GM18502 (cell line): ENCODE measurements at regions not wholly inside any gene's neighbourhood (a gene's known extent, or its start where the extent isn't known, plus 50 kb on each side); places are given as distances from the start of the nearest gene placed in this dataset.
"Not testable (repeated sequence)": the region's sequence is repeated elsewhere in the genome, so short reads cannot be mapped to it uniquely, and the experiment has no call there.

Experiments used
- ATAC-seq: cut with Tn5 transposase; IDR thresholded peaks from one replicate; pipeline ENCODE4 v1.9.1; 2021; ENCODE audit warnings: mild to moderate bottlenecking; ENCODE audit not compliant: unreplicated experiment, poor library complexity

DNA sequence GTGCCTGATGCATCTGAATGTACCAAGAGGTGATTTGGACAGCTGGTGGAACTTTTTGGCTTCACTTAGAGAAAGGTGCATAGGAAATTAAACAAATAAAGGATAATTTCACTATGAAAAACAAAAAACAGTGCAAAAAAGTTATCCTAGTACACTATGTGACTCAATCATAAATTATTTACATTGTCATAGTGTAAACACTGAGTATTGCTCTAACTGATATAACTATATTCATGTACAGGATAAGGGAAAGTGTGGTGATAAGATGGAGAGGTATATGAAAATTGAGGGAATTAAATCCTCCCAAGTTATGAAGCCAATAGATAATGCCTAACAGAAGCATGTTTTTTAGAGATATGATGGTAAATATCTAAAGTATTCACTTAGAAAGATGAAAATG is 50.2 kb upstream of the CPNE4 start:
- ATAC-seq = no peak

DNA sequence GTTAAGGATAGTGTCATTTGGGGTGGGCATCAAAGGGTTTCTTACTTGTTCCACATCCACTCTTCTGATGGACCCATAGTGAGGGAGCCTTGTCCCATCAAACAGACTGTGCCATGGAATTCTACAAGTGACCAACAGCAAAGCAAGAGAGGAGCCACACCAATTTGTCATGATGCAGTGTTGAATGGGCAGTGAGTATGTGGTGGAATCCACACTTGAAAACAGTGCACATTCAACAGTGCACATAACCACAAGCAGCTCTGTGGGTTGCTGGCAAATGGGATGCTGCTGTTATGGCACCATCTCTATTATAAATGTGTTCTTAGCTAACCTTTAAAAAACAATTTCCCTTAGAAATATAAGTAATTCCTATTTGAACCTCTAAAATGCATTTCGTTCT is 52.5 kb upstream of the CPNE4 start:
- no peak for ATAC-seq

DNA sequence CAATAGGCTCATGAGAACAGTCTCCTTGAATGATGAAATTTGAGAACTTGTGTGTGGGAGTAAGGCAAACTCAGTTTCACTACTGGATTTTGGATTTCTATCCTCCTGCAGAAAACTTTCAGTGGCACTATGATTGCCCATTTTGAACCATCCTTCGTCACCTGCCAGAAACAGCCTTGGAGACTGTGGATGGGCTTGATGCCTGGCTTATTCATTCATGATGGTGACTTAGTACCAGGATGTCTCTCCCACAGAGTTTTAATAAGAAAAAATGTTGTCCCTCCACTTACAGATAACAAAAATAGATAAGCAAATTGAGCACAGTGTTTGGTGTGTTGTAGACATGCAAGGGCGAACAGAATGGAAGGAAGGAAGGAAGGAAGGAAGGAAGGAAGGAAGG is 53.5 kb upstream of the CPNE4 start:
- ATAC-seq = no peak

DNA sequence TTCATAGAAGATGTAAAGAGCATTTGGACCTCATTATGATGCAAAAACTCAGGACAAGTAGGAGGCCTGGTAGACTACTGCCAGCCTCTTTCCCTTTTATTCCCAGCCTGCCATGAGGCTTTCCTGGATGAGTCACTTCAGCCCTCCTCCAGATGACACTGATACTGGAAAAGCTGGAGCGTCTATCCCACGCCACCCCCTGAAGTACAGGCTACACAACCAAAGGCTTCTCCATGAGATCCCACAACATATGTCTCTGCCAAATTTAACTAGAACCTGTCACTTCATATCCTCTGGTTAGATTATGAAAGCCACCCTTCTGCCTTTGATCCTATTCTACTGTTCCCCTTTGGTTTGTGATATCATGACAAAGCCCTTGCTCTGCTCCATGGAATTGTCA is 56.1 kb upstream of the CPNE4 start:
- ATAC-seq = no peak

DNA sequence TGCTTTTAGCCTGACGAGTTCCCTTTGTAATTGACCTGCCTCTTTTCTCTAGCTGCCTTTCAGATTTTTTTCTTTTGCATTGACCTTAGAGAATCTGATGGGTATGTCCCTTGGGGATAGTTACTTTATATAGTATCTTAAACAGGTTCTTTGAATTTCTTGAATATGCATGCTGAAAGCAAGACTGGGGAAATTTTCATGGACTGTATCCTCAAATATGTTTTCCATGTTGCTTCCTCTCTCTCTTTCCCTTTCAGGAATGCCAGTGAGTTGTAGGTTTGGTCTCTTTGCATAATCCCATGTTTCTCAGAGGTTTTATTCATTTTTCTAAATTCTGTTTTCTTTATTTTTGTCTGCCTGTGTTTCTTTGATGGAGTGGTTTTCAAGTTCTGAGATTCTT is 81.8 kb upstream of the CPNE4 start:
- no peak for ATAC-seq

DNA sequence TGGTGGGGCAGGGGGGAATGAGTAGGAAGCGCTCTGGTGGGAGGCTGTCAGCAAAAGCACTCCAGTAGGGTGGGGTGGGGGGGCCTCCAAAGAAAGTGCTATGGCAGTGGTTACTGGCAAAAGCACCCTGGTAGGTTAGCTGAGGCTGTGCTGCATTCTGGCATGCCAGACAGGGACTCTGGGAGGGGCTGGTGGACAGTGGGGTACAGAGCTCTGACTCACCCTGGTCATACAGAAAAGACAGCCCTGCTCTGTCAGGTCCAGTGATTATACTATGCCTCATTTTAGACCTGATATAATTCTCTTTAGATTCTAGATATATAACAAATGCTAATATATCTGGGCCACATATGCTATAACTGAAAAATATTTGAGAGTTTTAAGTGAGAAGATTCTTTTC is 82.8 kb upstream of the CPNE4 start:
- no peak for ATAC-seq

DNA sequence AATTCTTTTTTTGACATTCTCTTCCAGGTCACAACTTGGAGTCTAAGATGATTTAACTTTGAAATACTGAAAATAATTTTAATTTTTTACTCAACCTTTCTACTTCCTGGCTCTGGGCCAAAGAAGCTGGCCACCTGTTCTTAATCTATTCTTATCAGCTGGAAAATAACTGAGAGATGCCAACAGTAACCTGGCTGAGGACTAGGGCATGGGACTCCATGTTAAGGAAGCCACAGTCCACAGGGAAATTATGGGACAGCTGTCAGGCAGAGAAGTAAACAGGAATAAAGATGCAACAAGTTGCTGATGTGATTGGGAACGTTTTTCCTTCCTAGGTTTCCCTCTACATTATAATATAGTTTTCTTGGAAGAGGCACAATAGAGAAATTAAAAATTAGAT is 84.7 kb upstream of the CPNE4 start:
- no peak for ATAC-seq

DNA sequence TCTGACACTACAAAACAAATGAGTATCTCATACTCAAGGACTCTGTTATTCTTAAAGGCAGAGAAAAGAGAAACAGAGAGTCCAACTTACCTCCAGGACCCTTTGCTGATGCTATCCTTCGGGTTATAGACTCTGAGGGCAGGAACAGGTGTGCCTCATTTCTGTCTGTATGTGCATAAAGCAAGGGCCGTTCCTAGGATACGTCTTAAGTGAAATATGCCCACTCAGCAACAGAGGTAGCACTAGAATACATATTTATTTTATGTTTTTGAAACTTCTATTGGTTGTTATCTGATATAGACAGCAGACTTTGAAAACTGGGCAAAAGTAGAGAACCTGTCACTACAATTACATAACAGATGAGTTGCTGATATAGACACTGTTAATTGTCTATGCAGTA is 89.3 kb upstream of the CPNE4 start:
- no peak for ATAC-seq

DNA sequence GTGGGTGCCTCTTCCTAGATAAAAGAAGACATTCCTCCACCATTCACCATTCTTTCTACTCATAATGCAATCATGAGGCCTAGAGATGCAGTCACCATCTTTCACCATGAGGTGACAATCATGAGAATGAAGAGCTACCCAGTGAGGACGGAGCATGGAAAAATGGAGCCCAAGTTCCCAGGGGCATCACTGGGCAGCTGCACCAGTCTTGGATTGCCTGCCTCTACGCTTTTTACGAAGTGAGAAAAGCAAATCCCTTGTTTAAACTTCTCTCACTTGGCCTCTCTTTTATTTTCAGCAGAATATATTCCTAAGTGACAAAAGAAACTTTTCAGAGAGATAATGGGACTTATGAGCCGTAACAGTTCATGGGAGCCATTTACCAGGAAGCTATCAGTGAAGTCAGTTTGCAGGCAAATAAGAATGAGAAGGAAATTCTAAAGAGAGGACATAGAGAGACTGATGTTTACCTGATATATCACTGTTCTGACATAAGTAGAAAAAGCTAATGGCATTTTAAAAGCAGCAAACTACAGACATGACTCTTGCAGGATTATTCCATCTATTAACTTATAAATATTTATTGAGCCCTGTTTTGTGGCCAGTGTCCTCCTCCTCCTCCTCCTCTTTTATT is 90.0 kb upstream of the CPNE4 start:
- ATAC-seq = no peak

DNA sequence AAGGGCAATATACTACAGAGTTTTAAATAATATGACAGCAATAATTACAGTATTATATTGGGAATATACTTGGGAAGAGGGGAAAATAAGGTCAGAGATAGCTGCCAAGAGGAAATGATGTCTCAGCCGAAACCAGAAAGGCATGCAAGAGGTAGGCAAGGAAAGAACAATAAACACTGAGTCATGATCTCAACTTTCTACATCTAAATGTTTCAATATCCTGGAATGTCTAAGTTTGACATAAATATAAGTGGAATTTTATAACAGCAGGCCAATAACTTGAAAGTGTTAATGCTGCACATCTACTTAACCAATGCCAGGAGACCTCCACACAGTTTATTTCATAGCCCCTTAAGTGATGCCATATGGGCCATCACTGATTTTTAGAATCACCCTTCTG is 99.8 kb upstream of the CPNE4 start:
- no peak for ATAC-seq

DNA sequence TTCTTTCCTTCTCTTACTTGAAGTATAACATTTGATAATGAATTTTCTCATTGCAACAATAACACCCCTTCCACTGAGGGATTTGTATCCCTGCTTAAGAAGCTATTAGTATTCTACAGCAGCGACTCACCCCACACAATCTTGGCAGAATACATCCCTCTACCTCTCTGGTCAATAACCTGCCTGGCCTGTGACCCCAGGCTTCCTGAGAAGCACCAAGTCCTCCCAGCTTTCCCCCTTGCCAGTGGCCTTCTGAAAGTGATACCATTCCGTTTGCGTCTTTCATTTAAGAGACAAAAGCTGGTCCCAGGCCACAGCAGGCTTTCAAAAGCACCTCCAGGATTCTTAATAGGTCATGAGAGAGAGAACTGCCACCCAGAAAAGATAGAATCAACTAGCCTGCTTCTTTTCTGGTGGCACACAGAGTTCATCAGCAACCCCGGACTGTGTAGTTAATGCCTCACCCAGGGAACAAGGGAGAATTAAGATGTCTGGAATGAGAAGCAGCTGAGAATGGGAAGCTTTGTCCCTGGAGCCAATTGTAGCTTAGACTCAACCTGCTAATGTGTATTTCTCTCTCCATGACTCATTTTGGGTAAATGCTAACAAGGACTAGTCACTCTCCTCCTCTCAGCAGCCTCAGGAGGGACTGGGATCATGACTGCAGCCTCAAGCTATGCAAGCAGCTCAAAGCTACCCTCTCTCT is 101.0 kb upstream of the CPNE4 start:
- no peak for ATAC-seq

DNA sequence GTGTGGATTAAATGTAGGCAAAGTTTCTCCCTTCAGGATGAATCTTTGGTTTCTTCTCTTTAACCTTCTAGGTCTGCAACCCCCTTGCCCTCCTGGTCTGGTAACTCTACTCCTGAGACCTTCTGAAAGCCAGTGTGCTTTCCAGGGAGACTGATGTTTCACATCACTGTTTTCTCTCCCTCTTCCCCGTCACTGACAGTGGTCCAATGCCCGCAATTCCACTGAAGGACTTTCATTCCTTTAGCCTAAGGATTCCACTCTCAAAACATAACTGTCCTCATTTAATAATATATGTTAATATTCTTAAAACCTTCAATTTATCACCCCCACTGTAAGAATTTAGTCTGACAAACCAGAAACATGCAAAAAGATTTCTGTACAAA is 101.5 kb upstream of the CPNE4 start:
- ATAC-seq = no peak

DNA sequence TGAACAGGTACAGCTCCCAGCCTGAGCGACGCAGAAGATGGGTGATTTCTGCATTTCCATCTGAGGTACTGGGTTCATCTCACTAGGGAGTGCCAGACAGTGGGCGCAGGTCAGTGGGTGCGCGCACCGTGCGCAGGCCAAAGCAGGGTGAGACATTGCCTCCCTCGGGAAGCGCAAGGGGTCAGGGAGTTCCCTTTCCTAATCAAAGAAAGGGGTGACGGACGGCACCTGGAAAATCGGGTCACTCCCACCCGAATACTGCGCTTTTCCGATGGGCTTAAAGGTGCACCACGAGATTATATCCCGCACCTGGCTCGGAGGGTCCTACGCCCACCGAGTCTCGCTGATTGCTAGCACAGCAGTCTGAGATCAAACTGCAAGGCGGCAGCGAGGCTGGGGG is 102.1 kb upstream of the CPNE4 start:
- not testable (repeated sequence) for ATAC-seq

DNA sequence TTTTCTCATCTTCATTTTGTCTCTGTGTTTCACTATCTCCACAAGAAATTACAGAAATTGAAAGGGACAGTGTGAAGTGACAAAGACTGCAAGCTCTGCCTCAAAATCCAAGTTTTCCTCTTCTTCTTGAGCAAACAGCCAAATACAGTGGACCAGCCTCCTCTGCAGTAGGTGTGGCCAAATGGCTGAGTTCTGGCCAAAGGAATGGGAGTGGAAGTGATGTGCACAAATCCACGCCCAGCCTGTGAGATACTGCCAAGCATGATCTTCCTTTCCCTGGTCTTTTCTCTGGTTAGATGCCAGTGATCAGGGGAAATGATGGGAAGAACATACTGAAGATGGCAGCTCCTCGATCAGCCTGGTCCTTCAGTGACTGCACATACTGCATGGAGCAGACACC is 111.0 kb upstream of the CPNE4 start:
- no peak for ATAC-seq

DNA sequence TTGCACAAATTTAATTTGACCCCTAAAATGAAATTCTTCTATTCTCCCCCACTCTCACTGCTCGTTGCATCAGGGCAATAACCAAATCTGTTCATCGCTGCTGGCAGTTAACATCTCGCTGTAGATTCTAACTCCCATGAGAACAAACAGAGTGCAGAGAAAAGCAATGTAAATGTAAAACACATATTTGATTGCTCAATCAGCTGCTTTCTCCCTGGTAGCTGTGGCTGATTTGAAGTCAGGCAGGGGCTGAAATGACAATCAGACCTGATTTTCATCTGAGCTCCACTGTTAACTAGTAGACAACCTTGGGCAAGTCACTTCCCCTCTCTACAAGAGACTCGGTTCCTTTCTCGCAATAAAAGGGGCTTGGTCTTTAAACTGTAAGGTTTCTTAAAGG is 119.8 kb upstream of the CPNE4 start:
- ATAC-seq = no peak

DNA sequence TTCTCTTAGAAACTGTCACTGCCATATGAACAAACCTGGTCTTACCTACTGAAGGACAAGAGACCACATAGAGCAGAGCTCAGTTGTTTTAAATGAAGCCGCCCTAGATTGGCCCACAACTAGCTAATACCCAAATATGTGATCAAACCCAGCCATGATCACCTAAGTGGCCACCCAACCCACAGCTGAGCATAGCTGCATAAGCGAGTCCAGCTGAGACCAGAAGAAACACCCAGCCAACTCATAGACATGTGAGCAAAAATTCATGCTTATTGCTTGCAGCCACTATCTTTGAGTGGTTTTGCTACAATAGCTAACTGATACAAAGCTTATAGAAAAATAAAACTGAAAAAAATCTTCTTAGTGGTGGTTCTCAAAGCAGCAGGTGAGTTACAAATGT is 124.3 kb upstream of the CPNE4 start:
- no peak for ATAC-seq

DNA sequence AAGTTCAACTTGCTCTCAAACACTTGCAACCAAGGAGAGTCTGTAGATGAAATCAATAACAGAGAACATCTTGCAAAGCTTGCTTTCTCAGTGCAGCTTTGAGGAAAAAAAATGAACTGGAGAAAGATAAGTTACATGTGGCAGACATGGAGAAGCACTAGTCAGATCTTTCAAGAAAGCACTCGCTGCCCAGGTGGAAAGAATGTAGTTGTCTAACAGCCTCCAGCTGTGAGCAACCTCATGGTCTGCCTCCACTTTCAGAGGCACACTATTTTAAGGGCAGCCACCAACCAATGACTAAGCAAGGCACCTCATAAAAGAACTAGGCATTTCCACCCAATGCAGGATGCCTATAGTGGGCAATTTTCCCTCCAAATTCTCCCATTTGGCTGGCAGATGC is 125.4 kb upstream of the CPNE4 start:
- no peak for ATAC-seq

DNA sequence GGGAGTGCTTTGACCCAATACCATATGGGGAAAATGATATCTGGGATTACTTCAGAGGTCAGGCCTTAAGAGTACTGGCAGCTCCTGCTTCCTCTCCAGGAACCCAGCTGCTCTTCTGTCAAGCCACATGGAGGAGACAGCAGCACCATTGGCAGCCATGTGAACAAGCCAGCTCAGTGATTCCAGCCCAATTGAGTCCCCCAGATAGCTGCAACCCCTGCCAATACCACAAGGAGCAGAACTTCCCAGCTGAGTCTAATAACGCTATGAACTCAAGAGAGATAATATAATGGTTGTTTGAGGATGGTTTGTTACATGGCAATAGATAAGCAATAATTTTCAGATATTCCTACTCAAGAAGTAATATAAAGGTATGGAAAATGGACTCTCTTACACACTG is 126.8 kb upstream of the CPNE4 start:
- no peak for ATAC-seq

DNA sequence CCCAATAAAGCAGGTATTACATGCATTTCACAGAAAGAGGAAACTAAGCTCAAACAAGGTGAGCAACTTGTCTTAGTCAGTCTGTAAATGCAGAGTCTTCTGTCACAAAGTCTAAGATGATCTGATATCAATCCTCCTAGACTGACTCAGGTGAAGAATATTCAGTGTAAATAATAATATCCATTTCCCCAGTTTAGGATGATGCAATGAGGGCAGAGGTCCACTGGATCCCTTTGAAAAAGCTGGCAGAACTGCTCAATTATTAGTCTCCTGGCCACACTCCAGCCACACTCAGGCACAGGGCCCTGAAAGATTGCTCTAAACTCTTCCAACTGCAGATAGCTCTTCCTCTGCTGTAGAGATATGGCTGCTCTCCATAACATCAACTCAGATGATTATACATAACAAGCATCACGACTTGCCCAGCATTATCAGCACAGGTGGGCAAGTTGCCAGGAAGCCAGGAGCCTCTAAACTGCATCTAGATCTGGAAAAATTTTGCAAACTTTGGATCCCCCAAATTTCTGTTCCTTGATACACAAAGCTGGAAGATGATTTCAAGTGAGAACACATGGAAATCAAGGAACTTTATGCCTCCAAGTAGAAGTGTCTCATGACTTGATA is 129.8 kb upstream of the CPNE4 start:
- ATAC-seq = no peak

DNA sequence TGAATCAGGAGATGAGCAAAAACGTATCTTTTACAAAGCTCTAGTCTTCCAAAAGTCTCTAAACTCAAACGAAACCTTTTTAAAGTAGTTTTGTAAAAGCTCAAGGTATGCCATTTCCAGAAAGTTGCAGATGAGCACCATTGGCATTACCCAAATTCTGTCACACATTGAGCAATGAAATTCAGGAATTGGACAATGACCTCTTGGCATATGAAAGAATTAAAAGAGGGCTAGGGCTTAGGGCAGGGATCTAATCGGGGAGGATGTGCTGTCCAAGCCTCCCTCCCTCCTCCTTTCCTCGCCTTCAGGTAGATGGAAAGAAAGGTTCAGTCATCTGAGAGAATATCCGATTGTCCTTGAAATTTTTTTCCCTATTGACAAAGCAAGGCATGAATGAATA is 133.1 kb upstream of the CPNE4 start:
- no peak for ATAC-seq

DNA sequence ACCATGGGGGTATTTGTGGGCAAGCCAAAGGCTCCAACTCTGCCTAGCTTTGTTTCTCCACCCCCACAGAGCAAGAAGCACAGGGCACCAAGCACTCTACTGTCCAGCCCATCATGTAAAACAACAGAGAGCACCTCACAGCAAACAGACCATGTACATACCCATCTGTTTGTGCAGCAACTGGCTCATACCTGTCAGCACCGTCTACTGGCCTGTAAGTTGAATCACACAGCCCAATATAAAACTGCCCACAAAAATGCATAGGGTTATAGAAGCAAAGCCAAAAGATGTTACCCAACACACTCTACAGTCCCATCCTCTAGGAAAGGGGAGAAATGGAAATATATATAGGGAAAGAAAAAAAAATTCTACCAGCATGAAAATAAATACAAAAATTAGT is 139.7 kb upstream of the CPNE4 start:
- ATAC-seq = no peak

DNA sequence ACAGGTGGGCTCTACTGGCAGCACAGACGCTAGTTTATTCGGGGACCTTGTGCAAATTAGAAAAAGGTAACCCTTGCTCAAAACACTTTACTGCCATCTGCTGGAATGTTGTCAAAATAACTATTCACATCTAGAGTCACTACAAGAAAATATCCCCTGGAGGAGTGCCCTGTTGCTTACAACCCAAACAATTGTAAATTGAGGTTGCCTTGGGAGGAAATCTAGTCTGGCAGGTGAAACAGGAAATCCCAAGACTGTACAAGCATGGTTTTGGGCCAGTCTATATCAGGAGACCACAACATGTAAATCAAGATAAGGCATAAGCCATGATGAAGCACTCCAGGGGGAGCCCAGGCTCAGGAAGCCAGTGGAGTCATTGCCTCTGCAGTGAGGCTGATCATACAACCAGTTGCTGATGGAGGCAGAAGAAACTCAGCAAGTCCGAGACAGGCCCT is 136.8 kb upstream of the ACP3 start:
- peak; percentile 54 for ATAC-seq
